ENCODE measurements at regions not wholly inside any gene's neighbourhood (a gene's known extent, or its start where the extent isn't known, plus 50 kb on each side); places are given as distances from the start of the nearest gene placed in this dataset.
"Not testable (repeated sequence)": the region's sequence is repeated elsewhere in the genome, so short reads cannot be mapped to it uniquely, and the experiment has no call there.

- not testable (repeated sequence) for TF ChIP-seq CREB5 (CRISPR knock-in tag; IDR thresholded peaks at IDR 0.05; ENCODE audit: low read depth); RARB (CRISPR knock-in tag; IDR thresholded peaks at IDR 0.05); CSDC2 (CRISPR knock-in tag; IDR thresholded peaks at IDR 0.05); PATZ1 (CRISPR knock-in tag; IDR thresholded peaks at IDR 0.05; ENCODE audit: borderline replicate concordance); ZFP3 (CRISPR knock-in tag; IDR thresholded peaks at IDR 0.05)
Measured at GRCh38 chr7:65062566-65062965, 56.1 kb upstream of the ERV3-1 start.

Data from SK-N-SH treated with all-trans-retinoic acid at 6 μM for 48 hours (cell line).